HepG2 (cell line): ENCODE measurements at regions not wholly inside any gene's neighbourhood (a gene's known extent, or its start where the extent isn't known, plus 50 kb on each side); places are given as distances from the start of the nearest gene placed in this dataset.

Experiments used
- ATAC-seq: fragments of 200-7000 bp; cut with Tn5 transposase; 3 replicates; pipeline ENCODE4 v1.9.1; 2020; ENCODE audit warnings: mild to moderate bottlenecking, moderate library complexity
- BruUV-seq: library from RNA; stranded (reverse); fragments of 400-500 nt; replicated peaks from 2 replicates; lab custom pipeline; 2021; lab: Mats Ljungman, UMichigan
- CTCF ChIA-PET: fragments of 300-600 bp; formaldehyde crosslinking; extraction: SDS; loops from one replicate; lab custom pipeline; 2021; ENCODE audit warnings: low total read pairs, inconsistent platforms, low intra/inter-chr PET ratio; lab: Yijun Ruan, JAX
- POLR2A ChIA-PET: fragments of 350-600 bp; sonication (Branson Sonifier 250); formaldehyde crosslinking; loops from one replicate; lab custom pipeline; 2020; ENCODE audit warnings: antibody characterized with exemption, inconsistent platforms; lab: Yijun Ruan, JAX
- DNase-seq: peaks from one replicate; pipeline ENCODE4 v3.0.0-alpha.2; 2015; ENCODE audit warnings: low spot score
- FAIRE-seq: peaks from 3 replicates; lab custom pipeline; 2011; peaks lifted over from hg19 to GRCh38; lab: Jason Lieb, UNC
- H2AFZ ChIP-seq: one replicate; pipeline ENCODE4 v1.6.1; 2011; ENCODE audit warnings: low read length, inconsistent platforms
- H3K27ac ChIP-seq: fragments of 300-600 bp; 3 replicates; pipeline ENCODE4 v1.8.0; 2011; ENCODE audit warnings: mixed run types, mild to moderate bottlenecking, mixed read lengths, low read length, inconsistent platforms; ENCODE audit not compliant: insufficient read depth; ENCODE audit errors: extremely low read length
- H3K27me3 ChIP-seq, 2 experiments: fragments of 200-600 bp in 1 of 2; 2 replicates in 1 of 2; 3 replicates in 1 of 2; pipeline versions ENCODE4 v1.6.0 to v1.8.0; 2011; ENCODE audit warnings: low read length in 2 of 2, mild to moderate bottlenecking in 2 of 2, moderate library complexity in 2 of 2, inconsistent platforms in 1 of 2; ENCODE audit not compliant: insufficient read depth in 2 of 2, control insufficient read depth in 1 of 2
- H3K36me3 ChIP-seq, 2 experiments: fragments of 200-600 bp in 1 of 2; replicated peaks in 1 of 2; 2 replicates in 1 of 2; 3 replicates in 1 of 2; pipeline versions ENCODE4 v1.5.1 to v1.8.0; 2011; ENCODE audit warnings: low read length in 2 of 2, inconsistent platforms in 1 of 2; ENCODE audit not compliant: insufficient read depth in 2 of 2, control insufficient read depth in 1 of 2
- H3K4me1 ChIP-seq: 2 replicates; pipeline ENCODE4 v1.5.1; 2012; ENCODE audit warnings: low read length, inconsistent platforms; ENCODE audit not compliant: insufficient read depth
- H3K4me2 ChIP-seq: 2 replicates; pipeline ENCODE4 v1.6.0; 2011; ENCODE audit warnings: low read depth, low read length, inconsistent platforms
- H3K4me3 ChIP-seq, 3 experiments: fragments of 200-600 bp in 1 of 3; sonication (generic), shearing (Covaris generic) in 1 of 3; replicated peaks in 1 of 3; 2 replicates each; pipeline ENCODE4 v1.5.1; 2011 to 2016; ENCODE audit warnings: low read length in 3 of 3, inconsistent platforms in 2 of 3, low read depth in 2 of 3, mild to moderate bottlenecking in 2 of 3, control low read depth in 1 of 3, mixed read lengths in 1 of 3; ENCODE audit not compliant: insufficient read depth in 1 of 3
- H3K79me2 ChIP-seq: one replicate; pipeline ENCODE4 v1.6.1; 2011; ENCODE audit warnings: low read length, inconsistent platforms; ENCODE audit not compliant: insufficient read depth
- H3K9ac ChIP-seq: 2 replicates; pipeline ENCODE4 v1.6.0; 2011; ENCODE audit warnings: mild to moderate bottlenecking, low read depth, low read length, inconsistent platforms; ENCODE audit not compliant: insufficient read depth
- H3K9me3 ChIP-seq: 2 replicates; pipeline ENCODE4 v1.5.1; 2012; ENCODE audit warnings: mild to moderate bottlenecking, low read length
- H4K20me1 ChIP-seq: 2 replicates; pipeline ENCODE4 v1.6.0; 2011; ENCODE audit warnings: inconsistent platforms, mild to moderate bottlenecking, low read length, moderate library complexity; ENCODE audit not compliant: insufficient read depth
- CBX5 ChIP-seq: sonication (generic); formaldehyde crosslinking; IDR thresholded peaks from 2 replicates; pipeline ENCODE4 v1.4.0; 2020; ENCODE audit warnings: missing genetic modification reagents, borderline replicate concordance
- CEBPG ChIP-seq: IDR thresholded peaks from 2 replicates; pipeline ENCODE4 v1.6.1; 2016
- HNRNPUL1 ChIP-seq: fragments of 200-400 bp; formaldehyde crosslinking; IDR thresholded peaks from 2 replicates; pipeline ENCODE4 v1.6.1; 2017; ENCODE audit warnings: low read depth, mild to moderate bottlenecking, low read length, moderate library complexity
- MAZ ChIP-seq, 2 experiments: sonication (generic) in 1 of 2; formaldehyde crosslinking in 1 of 2; IDR thresholded peaks; 2 replicates each; pipeline versions ENCODE4 v1.5.0 to v1.6.1; 2012 to 2020; ENCODE audit warnings: low read depth in 2 of 2, mild to moderate bottlenecking in 2 of 2, borderline replicate concordance in 1 of 2, improper control_type of control experiment in 1 of 2, low read length in 1 of 2, missing genetic modification reagents in 1 of 2, moderate library complexity in 1 of 2
- ONECUT2 ChIP-seq: sonication (generic); formaldehyde crosslinking; IDR thresholded peaks from 2 replicates; pipeline ENCODE4 v1.4.0; 2020; ENCODE audit warnings: missing genetic modification reagents
- RBAK ChIP-seq: sonication (generic); formaldehyde crosslinking; IDR thresholded peaks from 2 replicates; pipeline ENCODE4 v1.5.1; 2020; ENCODE audit warnings: mild to moderate bottlenecking, missing genetic modification reagents
- SNAI1 ChIP-seq: sonication (generic); formaldehyde crosslinking; IDR thresholded peaks from 2 replicates; pipeline ENCODE4 v1.5.0; 2020; ENCODE audit warnings: mild to moderate bottlenecking, missing genetic modification reagents, borderline replicate concordance
- SSRP1 ChIP-seq: IDR thresholded peaks from 2 replicates; pipeline ENCODE4 v1.6.1; 2016; ENCODE audit warnings: control low read depth
- ZNF550 ChIP-seq: sonication (generic); formaldehyde crosslinking; IDR thresholded peaks from 2 replicates; pipeline ENCODE4 v1.4.0; 2020; ENCODE audit warnings: mild to moderate bottlenecking, missing genetic modification reagents, borderline replicate concordance
- ZNF615 ChIP-seq: sonication (generic); formaldehyde crosslinking; IDR thresholded peaks from 2 replicates; pipeline ENCODE4 v1.5.0; 2020; ENCODE audit warnings: mild to moderate bottlenecking, missing genetic modification reagents, borderline replicate concordance
- WGBS: methylation state at CpG from one replicate; pipeline ENCODE4 v1.1.6; 2017; ENCODE audit warnings: low lambda C conversion rate; 5-methylcytosine and 5-hydroxymethylcytosine counted together
- in situ Hi-C: cut with HindIII; loops from 2 replicates; pipeline ENCODE4 v1.10.0; 2017; ENCODE audit warnings: low pct_unique_long_range_greater_than_20kb; ENCODE audit not compliant: extremely low pct_ligation_motif_present
- intact Hi-C: fragments of 100-400 bp; cut with micrococcal nuclease; formaldehyde crosslinking; loops from one replicate; pipeline ENCODE4 v1.10.0; 2022; ENCODE audit not compliant: unreplicated experiment
- TF ChIP-seq, protein P1 (sequence below): sonication (generic); formaldehyde crosslinking; IDR thresholded peaks from 2 replicates; pipeline ENCODE4 v1.4.0; 2020; ENCODE audit warnings: missing genetic modification reagents
- TF ChIP-seq, protein P2 (sequence below): IDR thresholded peaks from 2 replicates; pipeline ENCODE4 v1.6.1; 2018; ENCODE audit warnings: missing genetic modification reagents, mild to moderate bottlenecking, missing compliant biosample characterization
- TF ChIP-seq, protein P3 (sequence below): sonication (generic); formaldehyde crosslinking; IDR thresholded peaks from 2 replicates; pipeline ENCODE4 v1.4.0; 2020; ENCODE audit warnings: missing genetic modification reagents
- TF ChIP-seq, protein P4 (sequence below): IDR thresholded peaks from 2 replicates; pipeline ENCODE4 v1.6.1; 2012; ENCODE audit warnings: low read length, improper control_type of control experiment
- TF ChIP-seq, protein P5 (sequence below): IDR thresholded peaks from 2 replicates; pipeline ENCODE4 v1.6.1; 2016; ENCODE audit warnings: low read depth

DNA sequence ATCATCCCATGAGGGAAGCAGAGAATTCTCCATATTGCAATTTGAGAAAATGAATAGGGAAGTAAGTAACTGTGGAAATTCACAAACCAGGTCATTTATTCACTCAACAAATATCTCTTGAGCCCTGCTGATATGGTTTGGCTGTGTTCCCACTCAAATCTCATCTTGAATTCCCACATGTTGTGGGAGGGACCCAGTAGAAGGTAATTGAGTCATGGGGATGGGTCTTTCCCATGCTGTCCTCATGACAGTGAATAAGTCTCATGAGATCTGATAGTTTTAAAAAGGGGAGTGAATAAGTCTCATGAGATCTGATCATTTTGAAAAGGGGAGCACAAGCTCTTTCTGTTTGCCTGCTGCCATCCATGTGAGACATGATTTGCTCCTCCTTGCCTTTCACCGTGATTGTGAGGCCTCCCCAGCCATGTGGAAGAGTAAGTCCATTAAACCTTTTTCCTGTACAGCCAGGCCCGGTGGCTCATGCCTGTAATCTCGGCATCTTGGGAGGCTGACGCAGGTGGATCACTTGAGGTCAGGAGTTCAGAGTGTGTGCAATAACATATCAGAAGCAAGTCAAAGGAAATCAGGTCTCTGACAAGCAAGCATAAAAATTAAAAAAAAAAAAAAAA lies 193.2 kb downstream of the NDUFA10 start:
- Histone ChIP-seq H3K9me3 (no peaks in the 10 kb centered on the region), H3K9ac (no peak overlapping the region), H3K27me3 (peaks cover 10 to 54% of the 10 kb centered on the region in 2 experiments), H3K4me1 (no peaks in the 10 kb centered on the region), H3K4me3 (no peak overlapping the region), H4K20me1 (no peaks in the 10 kb centered on the region; the same call in 1 of the 2 replicates), H3K4me2 (no peak overlapping the region), H3K79me2 (no peaks in the 10 kb centered on the region), H2AFZ (no peak overlapping the region), H3K36me3 (no peaks in the 10 kb centered on the region), H3K27ac (no peak overlapping the region)
- ChIA-PET POLR2A (no interaction called here), CTCF (no interaction called here)
- WGBS = 6% methylated on average over 4 of the region's 4 CpGs
- no peak for DNase-seq
- intact Hi-C loops (no loop called here), in situ Hi-C loops (no loop called here)
- BruUV-seq = no TSS peak
- no peak for ATAC-seq
- no peak for FAIRE-seq
- TF ChIP-seq, protein P1, sequence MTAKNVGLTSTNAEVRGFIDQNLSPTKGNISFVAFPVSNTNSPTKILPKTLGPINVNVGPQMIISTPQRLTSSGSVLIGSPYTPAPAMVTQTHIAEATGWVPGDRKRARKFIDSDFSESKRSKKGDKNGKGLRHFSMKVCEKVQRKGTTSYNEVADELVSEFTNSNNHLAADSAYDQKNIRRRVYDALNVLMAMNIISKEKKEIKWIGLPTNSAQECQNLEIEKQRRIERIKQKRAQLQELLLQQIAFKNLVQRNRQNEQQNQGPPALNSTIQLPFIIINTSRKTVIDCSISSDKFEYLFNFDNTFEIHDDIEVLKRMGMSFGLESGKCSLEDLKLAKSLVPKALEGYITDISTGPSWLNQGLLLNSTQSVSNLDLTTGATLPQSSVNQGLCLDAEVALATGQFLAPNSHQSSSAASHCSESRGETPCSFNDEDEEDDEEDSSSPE (CRISPR knock-in tag) = no peak
- no peak for TF ChIP-seq ZNF615 (CRISPR knock-in tag)
- TF ChIP-seq HNRNPUL1 = no peak
- no peak for TF ChIP-seq RBAK (CRISPR knock-in tag)
- TF ChIP-seq, protein P2, sequence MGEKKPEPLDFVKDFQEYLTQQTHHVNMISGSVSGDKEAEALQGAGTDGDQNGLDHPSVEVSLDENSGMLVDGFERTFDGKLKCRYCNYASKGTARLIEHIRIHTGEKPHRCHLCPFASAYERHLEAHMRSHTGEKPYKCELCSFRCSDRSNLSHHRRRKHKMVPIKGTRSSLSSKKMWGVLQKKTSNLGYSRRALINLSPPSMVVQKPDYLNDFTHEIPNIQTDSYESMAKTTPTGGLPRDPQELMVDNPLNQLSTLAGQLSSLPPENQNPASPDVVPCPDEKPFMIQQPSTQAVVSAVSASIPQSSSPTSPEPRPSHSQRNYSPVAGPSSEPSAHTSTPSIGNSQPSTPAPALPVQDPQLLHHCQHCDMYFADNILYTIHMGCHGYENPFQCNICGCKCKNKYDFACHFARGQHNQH (CRISPR knock-in tag) = no peak
- no peak for TF ChIP-seq CEBPG
- TF ChIP-seq, protein P3, sequence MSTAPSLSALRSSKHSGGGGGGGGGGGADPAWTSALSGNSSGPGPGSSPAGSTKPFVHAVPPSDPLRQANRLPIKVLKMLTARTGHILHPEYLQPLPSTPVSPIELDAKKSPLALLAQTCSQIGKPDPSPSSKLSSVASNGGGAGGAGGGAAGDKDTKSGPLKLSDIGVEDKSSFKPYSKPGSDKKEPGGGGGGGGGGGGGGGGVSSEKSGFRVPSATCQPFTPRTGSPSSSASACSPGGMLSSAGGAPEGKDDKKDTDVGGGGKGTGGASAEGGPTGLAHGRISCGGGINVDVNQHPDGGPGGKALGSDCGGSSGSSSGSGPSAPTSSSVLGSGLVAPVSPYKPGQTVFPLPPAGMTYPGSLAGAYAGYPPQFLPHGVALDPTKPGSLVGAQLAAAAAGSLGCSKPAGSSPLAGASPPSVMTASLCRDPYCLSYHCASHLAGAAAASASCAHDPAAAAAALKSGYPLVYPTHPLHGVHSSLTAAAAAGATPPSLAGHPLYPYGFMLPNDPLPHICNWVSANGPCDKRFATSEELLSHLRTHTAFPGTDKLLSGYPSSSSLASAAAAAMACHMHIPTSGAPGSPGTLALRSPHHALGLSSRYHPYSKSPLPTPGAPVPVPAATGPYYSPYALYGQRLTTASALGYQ (CRISPR knock-in tag) = no peak
- TF ChIP-seq, protein P4, sequence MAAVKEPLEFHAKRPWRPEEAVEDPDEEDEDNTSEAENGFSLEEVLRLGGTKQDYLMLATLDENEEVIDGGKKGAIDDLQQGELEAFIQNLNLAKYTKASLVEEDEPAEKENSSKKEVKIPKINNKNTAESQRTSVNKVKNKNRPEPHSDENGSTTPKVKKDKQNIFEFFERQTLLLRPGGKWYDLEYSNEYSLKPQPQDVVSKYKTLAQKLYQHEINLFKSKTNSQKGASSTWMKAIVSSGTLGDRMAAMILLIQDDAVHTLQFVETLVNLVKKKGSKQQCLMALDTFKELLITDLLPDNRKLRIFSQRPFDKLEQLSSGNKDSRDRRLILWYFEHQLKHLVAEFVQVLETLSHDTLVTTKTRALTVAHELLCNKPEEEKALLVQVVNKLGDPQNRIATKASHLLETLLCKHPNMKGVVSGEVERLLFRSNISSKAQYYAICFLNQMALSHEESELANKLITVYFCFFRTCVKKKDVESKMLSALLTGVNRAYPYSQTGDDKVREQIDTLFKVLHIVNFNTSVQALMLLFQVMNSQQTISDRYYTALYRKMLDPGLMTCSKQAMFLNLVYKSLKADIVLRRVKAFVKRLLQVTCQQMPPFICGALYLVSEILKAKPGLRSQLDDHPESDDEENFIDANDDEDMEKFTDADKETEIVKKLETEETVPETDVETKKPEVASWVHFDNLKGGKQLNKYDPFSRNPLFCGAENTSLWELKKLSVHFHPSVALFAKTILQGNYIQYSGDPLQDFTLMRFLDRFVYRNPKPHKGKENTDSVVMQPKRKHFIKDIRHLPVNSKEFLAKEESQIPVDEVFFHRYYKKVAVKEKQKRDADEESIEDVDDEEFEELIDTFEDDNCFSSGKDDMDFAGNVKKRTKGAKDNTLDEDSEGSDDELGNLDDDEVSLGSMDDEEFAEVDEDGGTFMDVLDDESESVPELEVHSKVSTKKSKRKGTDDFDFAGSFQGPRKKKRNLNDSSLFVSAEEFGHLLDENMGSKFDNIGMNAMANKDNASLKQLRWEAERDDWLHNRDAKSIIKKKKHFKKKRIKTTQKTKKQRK = no peak
- no peak for TF ChIP-seq ZNF550 (CRISPR knock-in tag)
- TF ChIP-seq MAZ (IDR thresholded peaks at IDR 0.05; ENCODE audit: borderline replicate concordance, low read depth, low read length) = no peak
- TF ChIP-seq MAZ (CRISPR knock-in tag; IDR thresholded peaks at IDR 0.05; ENCODE audit: low read depth) = no peak
- TF ChIP-seq SSRP1 = no peak
- TF ChIP-seq SNAI1 (CRISPR knock-in tag) = no peak
- TF ChIP-seq, protein P5, sequence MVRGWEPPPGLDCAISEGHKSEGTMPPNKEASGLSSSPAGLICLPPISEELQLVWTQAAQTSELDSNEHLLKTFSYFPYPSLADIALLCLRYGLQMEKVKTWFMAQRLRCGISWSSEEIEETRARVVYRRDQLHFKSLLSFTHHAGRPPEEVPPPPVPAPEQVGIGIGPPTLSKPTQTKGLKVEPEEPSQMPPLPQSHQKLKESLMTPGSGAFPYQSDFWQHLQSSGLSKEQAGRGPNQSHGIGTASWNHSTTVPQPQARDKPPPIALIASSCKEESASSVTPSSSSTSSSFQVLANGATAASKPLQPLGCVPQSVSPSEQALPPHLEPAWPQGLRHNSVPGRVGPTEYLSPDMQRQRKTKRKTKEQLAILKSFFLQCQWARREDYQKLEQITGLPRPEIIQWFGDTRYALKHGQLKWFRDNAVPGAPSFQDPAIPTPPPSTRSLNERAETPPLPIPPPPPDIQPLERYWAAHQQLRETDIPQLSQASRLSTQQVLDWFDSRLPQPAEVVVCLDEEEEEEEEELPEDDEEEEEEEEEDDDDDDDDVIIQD = no peak
- no peak for TF ChIP-seq ONECUT2 (CRISPR knock-in tag)
- no peak for TF ChIP-seq CBX5
